GM12878 (cell line): ENCODE measurements at regions not wholly inside any gene's neighbourhood (a gene's known extent, or its start where the extent isn't known, plus 50 kb on each side); places are given as distances from the start of the nearest gene placed in this dataset.

Source experiments
- ATAC-seq: fragments of 200-7000 bp; cut with Tn5 transposase; 3 replicates; pipeline ENCODE4 v1.9.1; 2020; ENCODE audit warnings: mild to moderate bottlenecking, moderate library complexity
- BruUV-seq: library from RNA; stranded (reverse); fragments of 400-500 nt; replicated peaks from 2 replicates; lab custom pipeline; 2021; lab: Mats Ljungman, UMichigan
- CTCF ChIA-PET: fragments of 300-600 bp; sonication (Branson Sonifier 250); formaldehyde crosslinking; extraction: SDS; loops from one replicate; lab custom pipeline; 2021; ENCODE audit warnings: inconsistent platforms; lab: Yijun Ruan, JAX
- POLR2A ChIA-PET: fragments of 350-600 bp; formaldehyde crosslinking; extraction: SDS; loops from one replicate; lab custom pipeline; 2021; ENCODE audit warnings: inconsistent platforms; lab: Charles Lee
- RAD21 ChIA-PET: fragments of 300-600 bp; sonication (Branson Sonifier 250); formaldehyde crosslinking; loops from one replicate; lab custom pipeline; 2023; ENCODE audit warnings: antibody characterized with exemption; ENCODE audit not compliant: unreplicated experiment; lab: Charles Lee
- SMC1A ChIA-PET: fragments of 300-600 bp; sonication (Branson Sonifier 250); formaldehyde crosslinking; loops from one replicate; lab custom pipeline; 2023; ENCODE audit not compliant: unreplicated experiment, uncharacterized antibody; lab: Charles Lee
- DNase-seq: peaks from one replicate; pipeline ENCODE4 v3.0.0-alpha.2; 2011; ENCODE audit warnings: low read depth, low spot score
- FAIRE-seq: peaks from 3 replicates; lab custom pipeline; 2011; peaks lifted over from hg19 to GRCh38; lab: Jason Lieb, UNC
- H2AFZ ChIP-seq: 2 replicates; pipeline ENCODE4 v1.6.0; 2011; ENCODE audit warnings: low read depth, low read length, control low read depth; ENCODE audit not compliant: control insufficient read depth
- H3K27ac ChIP-seq: 2 replicates; pipeline ENCODE4 v1.5.1; 2011; ENCODE audit warnings: control low read depth; ENCODE audit not compliant: control insufficient read depth, insufficient read depth
- H3K27me3 ChIP-seq, 2 experiments: replicated peaks in 1 of 2; 2 replicates each; pipeline versions ENCODE4 v1.6.0 to v1.6.1; 2011; ENCODE audit warnings: low read length in 1 of 2; ENCODE audit not compliant: control insufficient read depth in 2 of 2, insufficient read depth in 2 of 2
- H3K36me3 ChIP-seq, 2 experiments: 2 replicates each; pipeline ENCODE4 v1.5.1; 2011; ENCODE audit warnings: low read length in 1 of 2; ENCODE audit not compliant: control insufficient read depth in 2 of 2, insufficient read depth in 2 of 2
- H3K4me1 ChIP-seq: 2 replicates; pipeline ENCODE4 v1.6.1; 2011; ENCODE audit warnings: mild to moderate bottlenecking, low read length, moderate library complexity, mixed read lengths; ENCODE audit not compliant: control insufficient read depth, insufficient read depth
- H3K4me2 ChIP-seq: 2 replicates; pipeline ENCODE4 v1.6.0; 2011; ENCODE audit warnings: control low read depth; ENCODE audit not compliant: control insufficient read depth, insufficient read depth
- H3K4me3 ChIP-seq: fragments of 200-600 bp; sonication (generic); 2 replicates; pipeline ENCODE4 v1.5.1; 2016
- H3K79me2 ChIP-seq: 2 replicates; pipeline ENCODE4 v1.6.0; 2011; ENCODE audit warnings: low read length; ENCODE audit not compliant: control insufficient read depth, insufficient read depth
- H3K9ac ChIP-seq: 2 replicates; pipeline ENCODE4 v1.8.0; 2011; ENCODE audit warnings: low read length, control low read depth, mixed read lengths; ENCODE audit not compliant: control insufficient read depth, insufficient read depth
- H3K9me3 ChIP-seq: replicated peaks from 3 replicates; pipeline ENCODE4 v1.5.1; 2011; ENCODE audit warnings: mild to moderate bottlenecking, low read length; ENCODE audit not compliant: control insufficient read depth, insufficient read depth
- H4K20me1 ChIP-seq: 2 replicates; pipeline ENCODE4 v1.6.0; 2011; ENCODE audit not compliant: control insufficient read depth, insufficient read depth
- CBFB ChIP-seq: IDR thresholded peaks from 2 replicates; pipeline ENCODE4 v1.6.1; 2016; ENCODE audit warnings: antibody characterized with exemption, low read depth
- SMAD5 ChIP-seq: IDR thresholded peaks from 2 replicates; pipeline ENCODE4 v1.6.1; 2016; ENCODE audit warnings: antibody characterized with exemption, low read depth
- ZSCAN29 ChIP-seq: fragments of 450-650 bp; IDR thresholded peaks from 2 replicates; pipeline ENCODE4 v1.6.1; 2017; ENCODE audit warnings: mild to moderate bottlenecking, moderate library complexity
- WGBS: methylation state at CpG from one replicate; pipeline ENCODE4 v1.1.6; 2016; ENCODE audit warnings: low lambda C conversion rate; ENCODE audit not compliant: insufficient replicate concordance, insufficient coverage; ENCODE audit errors: missing lambda C conversion rate; 5-methylcytosine and 5-hydroxymethylcytosine counted together
- in situ Hi-C: fragments of 300-500 bp; cut with MboI; formaldehyde crosslinking; loops from 9 replicates; pipeline ENCODE4 v1.14.3; 2018; ENCODE audit warnings: mixed read lengths
- intact Hi-C: fragments of 100-400 bp; cut with micrococcal nuclease; formaldehyde crosslinking; loops from one replicate; pipeline ENCODE4 v1.14.2; 2022; ENCODE audit not compliant: unreplicated experiment
- TF ChIP-seq, protein P1 (sequence below): fragments of 450-650 bp; IDR thresholded peaks from 2 replicates; pipeline ENCODE4 v1.6.1; 2017; ENCODE audit warnings: mild to moderate bottlenecking
- TF ChIP-seq, protein P2 (sequence below): IDR thresholded peaks from 2 replicates; pipeline ENCODE4 v1.6.1; 2012; ENCODE audit warnings: low read depth, low read length, improper control_type of control experiment

DNA sequence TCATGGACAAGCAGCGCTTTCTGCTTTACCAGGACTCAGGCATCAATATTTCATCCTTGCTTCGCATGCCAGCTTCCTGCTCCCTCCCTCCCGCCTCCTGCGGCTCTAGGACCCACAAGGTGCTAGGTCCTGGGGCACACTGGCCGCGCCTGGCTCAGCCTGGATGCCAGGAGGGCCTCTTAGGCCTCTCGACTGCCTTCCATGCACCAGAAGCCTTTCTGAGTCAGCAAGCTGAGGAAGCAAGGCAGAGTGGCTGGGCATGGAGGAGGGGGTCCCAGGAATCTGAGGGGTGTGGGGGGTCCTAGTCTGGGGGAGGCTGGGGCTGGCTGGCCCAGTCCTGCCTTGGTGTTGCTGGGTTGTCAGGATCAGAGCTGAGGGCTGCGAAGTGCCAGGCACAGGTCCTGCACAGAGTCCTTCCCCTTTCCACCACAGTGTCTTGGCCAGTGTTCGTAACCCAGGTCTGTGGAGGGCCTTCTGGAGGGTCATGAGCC lies 61.0 kb upstream of the THY1 start:
- RAD21 ChIA-PET, result interaction anchor here (1.0 to 1.8 kb wide), 2 partner anchors 50 to 625 kb away, joined by 3 to 11 read pairs; no protein-coding TSS in a partner anchor
- CTCF ChIA-PET, result interaction anchor here (2.9 kb wide), 1 partner anchor 49 kb away, joined by 15 read pairs; no protein-coding TSS in a partner anchor
- H3K36me3 ChIP-seq, result no peaks in the 10 kb centered on the region
- intact Hi-C loops, result loop anchor here (5.0 to 10.0 kb wide), 4 partner anchors 131 to 741 kb away; partner anchors contain the start of gene NECTIN1
- no TSS peak for BruUV-seq
- WGBS, result 46% methylated on average over 9 of the region's 9 CpGs
- H2AFZ ChIP-seq, result no peak overlapping the region
- FAIRE-seq (no peak), DNase-seq (no peak), ATAC-seq (no peak)
- no peaks in the 10 kb centered on the region; the same call in 2 of the 3 replicates for H3K9me3 ChIP-seq
- in situ Hi-C loops, result loop anchor here (5.0 kb wide), 1 partner anchor 53 kb away; no protein-coding TSS in a partner anchor
- no peak overlapping the region for H3K9ac ChIP-seq
- no peak overlapping the region for H3K27ac ChIP-seq
- no peaks in the 10 kb centered on the region for H3K4me1 ChIP-seq
- H3K27me3 ChIP-seq, result no peaks in the 10 kb centered on the region; a peak in 2 of 4 replicates
- POLR2A ChIA-PET, result interaction anchor here (0.6 kb wide), 1 partner anchor 95 kb away, joined by 6 read pairs; no protein-coding TSS in a partner anchor
- no peaks in the 10 kb centered on the region for H3K79me2 ChIP-seq
- SMC1A ChIA-PET, result no interaction called here
- H4K20me1 ChIP-seq, result no peaks in the 10 kb centered on the region
- H3K4me3 ChIP-seq, result no peak overlapping the region
- TF ChIP-seq ZSCAN29 (no peak), SMAD5 (no peak), CBFB (no peak)
- TF ChIP-seq, protein P1, sequence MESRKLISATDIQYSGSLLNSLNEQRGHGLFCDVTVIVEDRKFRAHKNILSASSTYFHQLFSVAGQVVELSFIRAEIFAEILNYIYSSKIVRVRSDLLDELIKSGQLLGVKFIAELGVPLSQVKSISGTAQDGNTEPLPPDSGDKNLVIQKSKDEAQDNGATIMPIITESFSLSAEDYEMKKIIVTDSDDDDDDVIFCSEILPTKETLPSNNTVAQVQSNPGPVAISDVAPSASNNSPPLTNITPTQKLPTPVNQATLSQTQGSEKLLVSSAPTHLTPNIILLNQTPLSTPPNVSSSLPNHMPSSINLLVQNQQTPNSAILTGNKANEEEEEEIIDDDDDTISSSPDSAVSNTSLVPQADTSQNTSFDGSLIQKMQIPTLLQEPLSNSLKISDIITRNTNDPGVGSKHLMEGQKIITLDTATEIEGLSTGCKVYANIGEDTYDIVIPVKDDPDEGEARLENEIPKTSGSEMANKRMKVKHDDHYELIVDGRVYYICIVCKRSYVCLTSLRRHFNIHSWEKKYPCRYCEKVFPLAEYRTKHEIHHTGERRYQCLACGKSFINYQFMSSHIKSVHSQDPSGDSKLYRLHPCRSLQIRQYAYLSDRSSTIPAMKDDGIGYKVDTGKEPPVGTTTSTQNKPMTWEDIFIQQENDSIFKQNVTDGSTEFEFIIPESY, result no peak
- TF ChIP-seq, protein P2, sequence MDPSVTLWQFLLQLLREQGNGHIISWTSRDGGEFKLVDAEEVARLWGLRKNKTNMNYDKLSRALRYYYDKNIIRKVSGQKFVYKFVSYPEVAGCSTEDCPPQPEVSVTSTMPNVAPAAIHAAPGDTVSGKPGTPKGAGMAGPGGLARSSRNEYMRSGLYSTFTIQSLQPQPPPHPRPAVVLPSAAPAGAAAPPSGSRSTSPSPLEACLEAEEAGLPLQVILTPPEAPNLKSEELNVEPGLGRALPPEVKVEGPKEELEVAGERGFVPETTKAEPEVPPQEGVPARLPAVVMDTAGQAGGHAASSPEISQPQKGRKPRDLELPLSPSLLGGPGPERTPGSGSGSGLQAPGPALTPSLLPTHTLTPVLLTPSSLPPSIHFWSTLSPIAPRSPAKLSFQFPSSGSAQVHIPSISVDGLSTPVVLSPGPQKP, result no peak
- no peak overlapping the region for H3K4me2 ChIP-seq
